ENCODE measurements at regions not wholly inside any gene's neighbourhood (a gene's known extent, or its start where the extent isn't known, plus 50 kb on each side); places are given as distances from the start of the nearest gene placed in this dataset.

DNA sequence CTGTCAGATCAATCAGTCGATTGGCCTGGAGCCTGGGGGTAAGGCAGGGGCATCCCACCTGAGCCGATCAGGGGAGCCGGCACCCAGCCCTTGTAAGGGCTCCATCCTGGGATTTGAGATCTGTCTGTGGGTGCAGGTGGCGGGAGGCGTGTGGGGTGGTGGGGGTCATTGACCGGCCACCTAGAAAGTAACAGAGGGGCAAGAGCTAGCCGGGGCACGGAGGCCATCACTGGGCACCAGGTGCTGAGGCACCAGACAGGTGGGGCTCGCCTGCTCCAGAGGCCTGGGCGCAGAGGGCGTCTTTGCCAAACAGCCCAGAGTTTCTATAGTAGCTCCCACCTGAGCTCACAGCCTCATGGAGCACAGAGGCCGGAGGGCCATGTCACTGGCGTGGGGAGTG, 55.5 kb upstream of the ADGRA1 start:
- TF ChIP-seq, protein P1, sequence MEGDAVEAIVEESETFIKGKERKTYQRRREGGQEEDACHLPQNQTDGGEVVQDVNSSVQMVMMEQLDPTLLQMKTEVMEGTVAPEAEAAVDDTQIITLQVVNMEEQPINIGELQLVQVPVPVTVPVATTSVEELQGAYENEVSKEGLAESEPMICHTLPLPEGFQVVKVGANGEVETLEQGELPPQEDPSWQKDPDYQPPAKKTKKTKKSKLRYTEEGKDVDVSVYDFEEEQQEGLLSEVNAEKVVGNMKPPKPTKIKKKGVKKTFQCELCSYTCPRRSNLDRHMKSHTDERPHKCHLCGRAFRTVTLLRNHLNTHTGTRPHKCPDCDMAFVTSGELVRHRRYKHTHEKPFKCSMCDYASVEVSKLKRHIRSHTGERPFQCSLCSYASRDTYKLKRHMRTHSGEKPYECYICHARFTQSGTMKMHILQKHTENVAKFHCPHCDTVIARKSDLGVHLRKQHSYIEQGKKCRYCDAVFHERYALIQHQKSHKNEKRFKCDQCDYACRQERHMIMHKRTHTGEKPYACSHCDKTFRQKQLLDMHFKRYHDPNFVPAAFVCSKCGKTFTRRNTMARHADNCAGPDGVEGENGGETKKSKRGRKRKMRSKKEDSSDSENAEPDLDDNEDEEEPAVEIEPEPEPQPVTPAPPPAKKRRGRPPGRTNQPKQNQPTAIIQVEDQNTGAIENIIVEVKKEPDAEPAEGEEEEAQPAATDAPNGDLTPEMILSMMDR (IDR thresholded peaks at IDR 0.05), result no peak
- TF ChIP-seq EP300 (IDR thresholded peaks at IDR 0.05) (no peak), POLR2A (IDR thresholded peaks at IDR 0.05) (no peak)

Data from ovary (tissue), 3 donors.